CD4-positive, CD25-positive, alpha-beta regulatory T cell (primary cell): ENCODE measurements at regions not wholly inside any gene's neighbourhood (a gene's known extent, or its start where the extent isn't known, plus 50 kb on each side); places are given as distances from the start of the nearest gene placed in this dataset.

Source experiments
- ATAC-seq, 2 donors: fragments of 150-1000 bp; cut with Tn5 transposase; one replicate each; pipeline ENCODE4 v1.10.0; 2021; ENCODE audit warnings: low read depth in 2 of 2, moderate number of reproducible peaks in 2 of 2, moderate library complexity in 1 of 2
- DNase-seq, 3 donors: peaks; one replicate each; pipeline versions ENCODE4 v3.0.0 to v3.0.0-alpha.2; 2012 to 2022; ENCODE audit warnings: mixed read lengths in 1 of 3
- H3K27ac ChIP-seq: one replicate; pipeline ENCODE4 v1.7.0; 2013; ENCODE audit warnings: mild to moderate bottlenecking, low read length; ENCODE audit not compliant: insufficient read depth, poor library complexity, severe bottlenecking
- H3K27me3 ChIP-seq: one replicate; pipeline ENCODE4 v1.7.0; 2013; ENCODE audit warnings: low read length; ENCODE audit not compliant: control insufficient read depth, insufficient read depth
- H3K36me3 ChIP-seq: one replicate; pipeline ENCODE4 v1.7.0; 2013; ENCODE audit warnings: mild to moderate bottlenecking, low read length, moderate library complexity; ENCODE audit not compliant: control insufficient read depth, insufficient read depth
- H3K4me1 ChIP-seq: 2 replicates; pipeline ENCODE4 v1.7.0; 2013; ENCODE audit warnings: mild to moderate bottlenecking, low read length; ENCODE audit not compliant: insufficient read depth, control insufficient read depth, poor library complexity, severe bottlenecking
- H3K4me3 ChIP-seq: one replicate; pipeline ENCODE4 v1.7.0; 2013; ENCODE audit warnings: low read depth, mild to moderate bottlenecking, low read length, moderate library complexity
- H3K9me3 ChIP-seq, 2 experiments: 1 replicate in 1 of 2; 2 replicates in 1 of 2; pipeline ENCODE4 v1.7.0; 2013; ENCODE audit warnings: low read length in 2 of 2, mild to moderate bottlenecking in 1 of 2, moderate library complexity in 1 of 2; ENCODE audit not compliant: control insufficient read depth in 2 of 2
- H3K27ac Mint-ChIP-seq, 3 donors: one replicate each; pipeline ENCODE4 v1.8.0; 2020 to 2022; ENCODE audit warnings: mild to moderate bottlenecking in 3 of 3, mixed read lengths in 3 of 3, moderate library complexity in 2 of 3
- H3K27me3 Mint-ChIP-seq: one replicate; pipeline ENCODE4 v1.8.0; 2022; ENCODE audit warnings: mild to moderate bottlenecking, mixed read lengths
- H3K36me3 Mint-ChIP-seq: one replicate; pipeline ENCODE4 v1.8.0; 2020; ENCODE audit warnings: mixed read lengths
- H3K4me1 Mint-ChIP-seq, 4 donors: one replicate each; pipeline ENCODE4 v1.8.0; 2020 to 2022; ENCODE audit warnings: mixed read lengths in 4 of 4, mild to moderate bottlenecking in 1 of 4
- H3K4me3 Mint-ChIP-seq, 4 donors: one replicate each; pipeline ENCODE4 v1.8.0; 2020 to 2022; ENCODE audit warnings: mild to moderate bottlenecking in 4 of 4, mixed read lengths in 4 of 4, moderate library complexity in 3 of 4
- H3K9me3 Mint-ChIP-seq, 7 donors: one replicate each; pipeline ENCODE4 v1.8.0; 2020 to 2022; ENCODE audit warnings: mixed read lengths in 7 of 7, mild to moderate bottlenecking in 3 of 7, moderate library complexity in 2 of 7

GRCh38 chr16:73683804-73684203 is 612.8 kb upstream of the PSMD7 start:
- H3K27ac Mint-ChIP-seq = no peak overlapping the region
- H3K4me1 ChIP-seq = no peaks in the 10 kb centered on the region

DNA sequence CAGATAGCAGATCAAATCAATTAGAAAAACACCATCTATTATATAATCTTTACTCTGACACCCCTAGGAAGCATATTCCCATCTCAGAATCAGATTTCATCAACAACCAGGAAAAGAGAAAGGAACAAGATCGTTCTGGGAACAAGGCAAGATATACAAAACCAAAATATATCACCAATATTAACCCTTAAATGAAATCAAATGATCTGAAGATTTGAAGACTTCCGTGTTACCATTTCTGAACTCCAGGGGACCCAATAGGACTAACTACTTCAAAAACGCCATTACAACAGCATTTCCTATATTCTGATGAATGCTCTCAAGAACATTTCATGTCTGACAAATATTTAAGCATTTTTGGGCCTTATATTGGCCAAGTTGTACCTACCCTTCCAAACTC is 624.2 kb upstream of the ZFHX3 start:
- no peak for DNase-seq
- peaks cover 0 to 15% (median 2%) of the 10 kb centered on the region in 7 donors for H3K9me3 Mint-ChIP-seq
- H3K36me3 Mint-ChIP-seq = no peaks in the 10 kb centered on the region
- no peak overlapping the region for H3K27ac ChIP-seq
- no peaks in the 10 kb centered on the region for H3K27me3 ChIP-seq
- ATAC-seq = no peak
- H3K36me3 ChIP-seq = no peaks in the 10 kb centered on the region
- no peak overlapping the region for H3K4me3 Mint-ChIP-seq
- no peak overlapping the region for H3K4me3 ChIP-seq
- H3K4me1 ChIP-seq = no peaks in the 10 kb centered on the region
- no peaks in the 10 kb centered on the region for H3K9me3 ChIP-seq
- H3K27me3 Mint-ChIP-seq = no peaks in the 10 kb centered on the region
- H3K27ac Mint-ChIP-seq = no peak overlapping the region
- H3K4me1 Mint-ChIP-seq = no peaks in the 10 kb centered on the region

More at GRCh38 chr16:73683804-73684203, 612.8 kb upstream of the PSMD7 start:
- Mint-ChIP-seq H3K9me3 (peaks cover 0 to 7% (median 2%) of the 10 kb centered on the region in 7 donors), H3K4me1 (no peaks in the 10 kb centered on the region), H3K27me3 (no peaks in the 10 kb centered on the region), H3K36me3 (no peaks in the 10 kb centered on the region), H3K4me3 (no peak overlapping the region)
- ATAC-seq = no peak
- no peaks in the 10 kb centered on the region for H3K36me3 ChIP-seq
- DNase-seq = no peak
- H3K9me3 ChIP-seq = no peaks in the 10 kb centered on the region
- H3K27ac ChIP-seq = no peak overlapping the region
- no peak overlapping the region for H3K4me3 ChIP-seq
- H3K27me3 ChIP-seq = no peaks in the 10 kb centered on the region

DNA sequence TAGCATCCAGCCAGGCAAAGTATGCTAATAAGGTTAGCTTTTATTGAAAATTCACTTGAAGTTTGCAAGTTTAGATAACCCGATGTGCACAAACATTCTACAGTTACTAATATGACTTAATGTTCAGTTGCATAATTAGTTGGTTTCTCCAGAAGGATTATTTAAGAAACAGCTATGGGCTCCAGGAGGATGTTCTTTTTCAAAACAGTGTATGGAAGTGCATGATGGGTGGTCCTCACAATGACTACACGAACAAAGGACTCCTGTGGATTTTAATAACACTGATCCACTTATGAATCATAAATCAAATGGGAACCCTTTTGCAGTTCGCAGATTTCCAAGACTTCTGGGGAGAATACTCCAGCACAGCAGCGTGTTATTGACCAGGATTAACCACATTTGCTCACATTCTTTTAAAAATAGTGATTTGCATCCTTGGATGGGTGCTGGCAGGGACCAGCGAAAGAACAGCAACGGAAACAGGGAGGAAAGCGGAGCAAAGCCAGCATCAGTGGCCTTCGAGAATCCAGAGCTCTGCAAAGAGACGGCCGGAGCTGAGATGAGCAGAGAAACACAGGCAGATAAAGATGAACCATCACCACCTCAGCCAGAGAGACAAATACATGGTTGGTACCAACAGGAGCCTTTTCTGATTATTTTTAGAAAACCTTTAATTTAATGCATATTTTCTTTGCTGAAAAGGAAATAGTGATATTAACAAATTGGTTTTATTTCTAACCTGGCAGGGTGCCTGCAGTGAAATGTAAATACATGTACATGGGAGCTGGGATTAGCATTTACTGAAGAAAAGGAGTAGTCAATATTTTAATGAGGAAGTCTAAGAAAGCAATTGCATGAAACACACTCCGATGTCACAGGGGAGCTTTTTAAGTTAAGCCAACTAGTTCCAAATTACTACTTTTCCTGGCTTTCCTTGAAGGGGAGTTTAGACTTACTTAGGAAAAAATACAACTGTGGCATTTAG is 623.2 kb upstream of the ZFHX3 start:
- Mint-ChIP-seq H3K27me3 (no peaks in the 10 kb centered on the region), H3K4me3 (no peak overlapping the region), H3K9me3 (peaks cover 0 to 15% (median 2%) of the 10 kb centered on the region in 7 donors), H3K4me1 (no peaks in the 10 kb centered on the region), H3K36me3 (no peaks in the 10 kb centered on the region), H3K27ac (no peak overlapping the region)
- no peak for DNase-seq
- Histone ChIP-seq H3K4me1 (no peaks in the 10 kb centered on the region), H3K27me3 (no peaks in the 10 kb centered on the region), H3K36me3 (no peaks in the 10 kb centered on the region), H3K9me3 (no peaks in the 10 kb centered on the region), H3K4me3 (no peak overlapping the region), H3K27ac (no peak overlapping the region)
- no peak for ATAC-seq

- H3K4me1 ChIP-seq = no peaks in the 10 kb centered on the region
- no peak overlapping the region for H3K4me3 ChIP-seq
- Mint-ChIP-seq H3K4me3 (no peak overlapping the region), H3K36me3 (no peaks in the 10 kb centered on the region), H3K9me3 (peaks cover 0 to 15% (median 2%) of the 10 kb centered on the region in 7 donors), H3K4me1 (no peaks in the 10 kb centered on the region), H3K27ac (no peak overlapping the region), H3K27me3 (no peaks in the 10 kb centered on the region)
- H3K9me3 ChIP-seq = no peaks in the 10 kb centered on the region
- ATAC-seq (no peak), DNase-seq (no peak)
- no peaks in the 10 kb centered on the region for H3K36me3 ChIP-seq
- no peak overlapping the region for H3K27ac ChIP-seq
- H3K27me3 ChIP-seq = no peaks in the 10 kb centered on the region
These were observed 621.8 kb upstream of the ZFHX3 start for GRCh38 chr16:73669535-73670274.

- Mint-ChIP-seq H3K9me3 (peaks cover 0 to 7% (median 3%) of the 10 kb centered on the region in 7 donors), H3K27ac (no peak overlapping the region), H3K4me3 (no peak overlapping the region), H3K4me1 (no peaks in the 10 kb centered on the region), H3K36me3 (no peaks in the 10 kb centered on the region), H3K27me3 (no peaks in the 10 kb centered on the region)
- Histone ChIP-seq H3K36me3 (no peaks in the 10 kb centered on the region), H3K4me3 (no peak overlapping the region), H3K27ac (no peak overlapping the region), H3K9me3 (no peaks in the 10 kb centered on the region), H3K27me3 (no peaks in the 10 kb centered on the region), H3K4me1 (no peaks in the 10 kb centered on the region)
- ATAC-seq (no peak), DNase-seq (no peak)
These were observed 615.8 kb upstream of the ZFHX3 start for GRCh38 chr16:73663720-73664119.

- H3K27me3 Mint-ChIP-seq = no peaks in the 10 kb centered on the region
- no peak overlapping the region for H3K27ac Mint-ChIP-seq
- Histone ChIP-seq H3K36me3 (no peaks in the 10 kb centered on the region), H3K4me3 (no peak overlapping the region), H3K9me3 (peaks cover 0 to 4% of the 10 kb centered on the region in 2 experiments), H3K4me1 (no peaks in the 10 kb centered on the region), H3K27me3 (no peaks in the 10 kb centered on the region), H3K27ac (no peak overlapping the region)
- no peak for DNase-seq
- H3K4me3 Mint-ChIP-seq = no peak overlapping the region
- H3K9me3 Mint-ChIP-seq = peaks cover 0 to 17% (median 10%) of the 10 kb centered on the region in 7 donors
- H3K4me1 Mint-ChIP-seq = no peaks in the 10 kb centered on the region
- H3K36me3 Mint-ChIP-seq = no peaks in the 10 kb centered on the region
- no peak for ATAC-seq
These were observed 588.3 kb upstream of the ZFHX3 start for GRCh38 chr16:73636196-73636595.

DNA sequence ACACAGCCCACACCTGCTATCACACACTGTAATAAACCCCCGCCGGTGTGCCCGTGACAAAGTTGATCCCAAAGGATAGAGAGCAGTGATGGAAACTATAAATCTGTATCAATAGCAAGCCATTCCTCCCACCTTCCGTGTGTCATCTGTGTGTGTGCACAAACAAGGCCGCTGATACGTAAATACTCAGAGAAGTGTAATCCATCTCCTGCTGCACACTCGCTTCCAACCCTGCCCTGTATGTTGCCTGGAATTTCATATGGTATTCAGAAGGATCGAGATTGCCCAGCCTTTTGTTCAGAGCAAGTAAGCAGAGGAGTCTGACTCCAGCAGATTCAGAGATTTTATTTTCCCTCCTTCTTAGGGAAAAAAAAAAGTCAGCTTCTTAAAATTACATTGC is 581.1 kb upstream of the ZFHX3 start:
- Histone ChIP-seq H3K4me1 (no peaks in the 10 kb centered on the region), H3K36me3 (no peaks in the 10 kb centered on the region), H3K27ac (no peak overlapping the region), H3K27me3 (no peaks in the 10 kb centered on the region), H3K4me3 (no peak overlapping the region), H3K9me3 (no peaks in the 10 kb centered on the region)
- Mint-ChIP-seq H3K4me3 (no peak overlapping the region), H3K27ac (no peak overlapping the region), H3K9me3 (peaks cover 0 to 6% (median 4%) of the 10 kb centered on the region in 7 donors), H3K27me3 (peaks cover 5% of the 10 kb centered on the region), H3K36me3 (no peaks in the 10 kb centered on the region), H3K4me1 (no peaks in the 10 kb centered on the region)
- DNase-seq (no peak), ATAC-seq (no peak)
